ENCODE measurements at regions not wholly inside any gene's neighbourhood (a gene's known extent, or its start where the extent isn't known, plus 50 kb on each side); places are given as distances from the start of the nearest gene placed in this dataset.

- TF ChIP-seq TEAD4 (IDR thresholded peaks at IDR 0.05): no peak
- no peak for TF ChIP-seq CEBPB (IDR thresholded peaks at IDR 0.05)
- TF ChIP-seq, protein P1, sequence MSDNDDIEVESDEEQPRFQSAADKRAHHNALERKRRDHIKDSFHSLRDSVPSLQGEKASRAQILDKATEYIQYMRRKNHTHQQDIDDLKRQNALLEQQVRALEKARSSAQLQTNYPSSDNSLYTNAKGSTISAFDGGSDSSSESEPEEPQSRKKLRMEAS (IDR thresholded peaks at IDR 0.05): no peak
- no peak for TF ChIP-seq FOXM1 (IDR thresholded peaks at IDR 0.05; ENCODE audit: borderline replicate concordance, low read depth)
- TF ChIP-seq ZBTB7A (IDR thresholded peaks at IDR 0.05; ENCODE audit: low read depth): no peak
- no peak for TF ChIP-seq CREB1 (IDR thresholded peaks at IDR 0.05; ENCODE audit: low read depth)
- TF ChIP-seq NFIC (IDR thresholded peaks at IDR 0.05): no peak
- no peak for TF ChIP-seq TAF1 (IDR thresholded peaks at IDR 0.05; ENCODE audit: low read depth)
- no peak for TF ChIP-seq EGR1 (IDR thresholded peaks at IDR 0.05)
Measured at GRCh38 chr12:25806271-25806670, 152.2 kb upstream of the RASSF8 start.
